Gastroesophageal sphincter (tissue), 3 donors: ENCODE measurements at regions not wholly inside any gene's neighbourhood (a gene's known extent, or its start where the extent isn't known, plus 50 kb on each side); places are given as distances from the start of the nearest gene placed in this dataset.

Experiments used
- POLR2A ChIP-seq, 2 donors: fragments of 450-650 bp; IDR thresholded peaks; one replicate each; pipeline ENCODE4 v1.6.1; 2017; ENCODE audit warnings: antibody characterized with exemption in 2 of 2, mild to moderate bottlenecking in 2 of 2, moderate library complexity in 1 of 2
- TF ChIP-seq, protein P1 (sequence below), 4 experiments: fragments of 200-600 bp in 2 of 4; fragments of 450-650 bp in 2 of 4; sonication (generic) in 1 of 4; IDR thresholded peaks; one replicate each; pipeline ENCODE4 v1.5.1; 2017 to 2019; ENCODE audit warnings: antibody characterized with exemption in 4 of 4, mild to moderate bottlenecking in 2 of 4, moderate library complexity in 2 of 4

DNA sequence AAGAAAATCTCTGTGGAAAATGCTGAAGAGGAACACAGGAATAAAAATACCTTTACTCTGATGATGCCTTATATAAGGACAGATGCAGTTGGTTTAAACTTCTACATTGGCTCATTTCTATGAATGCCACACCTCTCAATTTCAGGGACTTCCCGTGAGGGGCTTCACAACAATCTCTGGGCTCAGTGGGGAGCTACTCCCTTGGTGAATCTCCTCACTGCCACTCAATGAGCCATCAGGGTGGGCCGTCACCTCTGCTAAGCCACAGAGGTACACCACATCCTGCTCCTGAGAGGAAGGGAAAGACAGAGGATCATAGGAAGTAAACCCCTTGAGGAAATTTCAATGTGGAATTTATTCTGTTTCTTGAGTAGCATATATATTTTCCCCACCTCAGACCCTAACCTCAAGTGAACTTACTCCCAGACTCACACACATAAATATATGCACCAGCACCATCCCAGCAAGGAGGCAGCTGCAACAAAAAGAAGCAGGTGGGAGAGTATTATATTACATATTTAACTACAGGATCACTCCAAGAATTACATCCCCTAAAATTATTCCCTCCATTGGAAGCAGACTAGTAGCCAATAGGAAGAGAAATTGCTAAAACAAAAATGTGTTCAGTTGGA lies 63.3 kb upstream of the PRSS1 start:
- TF ChIP-seq, protein P1, sequence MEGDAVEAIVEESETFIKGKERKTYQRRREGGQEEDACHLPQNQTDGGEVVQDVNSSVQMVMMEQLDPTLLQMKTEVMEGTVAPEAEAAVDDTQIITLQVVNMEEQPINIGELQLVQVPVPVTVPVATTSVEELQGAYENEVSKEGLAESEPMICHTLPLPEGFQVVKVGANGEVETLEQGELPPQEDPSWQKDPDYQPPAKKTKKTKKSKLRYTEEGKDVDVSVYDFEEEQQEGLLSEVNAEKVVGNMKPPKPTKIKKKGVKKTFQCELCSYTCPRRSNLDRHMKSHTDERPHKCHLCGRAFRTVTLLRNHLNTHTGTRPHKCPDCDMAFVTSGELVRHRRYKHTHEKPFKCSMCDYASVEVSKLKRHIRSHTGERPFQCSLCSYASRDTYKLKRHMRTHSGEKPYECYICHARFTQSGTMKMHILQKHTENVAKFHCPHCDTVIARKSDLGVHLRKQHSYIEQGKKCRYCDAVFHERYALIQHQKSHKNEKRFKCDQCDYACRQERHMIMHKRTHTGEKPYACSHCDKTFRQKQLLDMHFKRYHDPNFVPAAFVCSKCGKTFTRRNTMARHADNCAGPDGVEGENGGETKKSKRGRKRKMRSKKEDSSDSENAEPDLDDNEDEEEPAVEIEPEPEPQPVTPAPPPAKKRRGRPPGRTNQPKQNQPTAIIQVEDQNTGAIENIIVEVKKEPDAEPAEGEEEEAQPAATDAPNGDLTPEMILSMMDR (IDR thresholded peaks at IDR 0.05): no peak
- no peak for TF ChIP-seq POLR2A (IDR thresholded peaks at IDR 0.05)
